ENCODE measurements at regions not wholly inside any gene's neighbourhood (a gene's known extent, or its start where the extent isn't known, plus 50 kb on each side); places are given as distances from the start of the nearest gene placed in this dataset.

DNA sequence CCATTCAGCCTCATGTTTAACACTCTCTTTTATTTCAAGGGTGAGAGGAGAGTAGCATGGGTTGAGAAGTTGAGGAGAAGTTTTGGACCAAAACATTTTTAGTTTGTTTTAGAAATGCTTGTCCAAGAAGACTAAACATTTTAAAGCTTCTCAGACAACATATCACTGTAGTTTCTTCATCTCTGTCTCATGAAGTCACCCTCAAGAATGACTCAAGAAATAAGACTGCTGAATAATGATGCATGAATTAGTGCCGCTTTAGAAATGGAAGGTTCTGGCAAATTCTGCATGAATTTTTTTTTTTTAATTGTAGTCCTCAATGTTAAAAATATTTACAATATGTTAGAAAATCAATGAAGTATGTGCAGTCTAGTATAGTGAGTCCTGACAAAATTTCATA, 422.7 kb upstream of the ARGLU1 start:
- TF ChIP-seq, protein P1, sequence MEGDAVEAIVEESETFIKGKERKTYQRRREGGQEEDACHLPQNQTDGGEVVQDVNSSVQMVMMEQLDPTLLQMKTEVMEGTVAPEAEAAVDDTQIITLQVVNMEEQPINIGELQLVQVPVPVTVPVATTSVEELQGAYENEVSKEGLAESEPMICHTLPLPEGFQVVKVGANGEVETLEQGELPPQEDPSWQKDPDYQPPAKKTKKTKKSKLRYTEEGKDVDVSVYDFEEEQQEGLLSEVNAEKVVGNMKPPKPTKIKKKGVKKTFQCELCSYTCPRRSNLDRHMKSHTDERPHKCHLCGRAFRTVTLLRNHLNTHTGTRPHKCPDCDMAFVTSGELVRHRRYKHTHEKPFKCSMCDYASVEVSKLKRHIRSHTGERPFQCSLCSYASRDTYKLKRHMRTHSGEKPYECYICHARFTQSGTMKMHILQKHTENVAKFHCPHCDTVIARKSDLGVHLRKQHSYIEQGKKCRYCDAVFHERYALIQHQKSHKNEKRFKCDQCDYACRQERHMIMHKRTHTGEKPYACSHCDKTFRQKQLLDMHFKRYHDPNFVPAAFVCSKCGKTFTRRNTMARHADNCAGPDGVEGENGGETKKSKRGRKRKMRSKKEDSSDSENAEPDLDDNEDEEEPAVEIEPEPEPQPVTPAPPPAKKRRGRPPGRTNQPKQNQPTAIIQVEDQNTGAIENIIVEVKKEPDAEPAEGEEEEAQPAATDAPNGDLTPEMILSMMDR (IDR thresholded peaks at IDR 0.05): no peak
- TF ChIP-seq POLR2A (IDR thresholded peaks at IDR 0.05): no peak

Data from thyroid gland (tissue), 4 donors.